Fibroblast of the aortic adventitia (primary cell): ENCODE measurements at regions not wholly inside any gene's neighbourhood (a gene's known extent, or its start where the extent isn't known, plus 50 kb on each side); places are given as distances from the start of the nearest gene placed in this dataset.
A peak's percentile ranks its signal among the peaks of the same experiment; 100 is the strongest.

Experiments
- DNase-seq: peaks from one replicate; pipeline ENCODE4 v3.0.0-alpha.2; 2010; ENCODE audit warnings: low read depth
- H3K4me3 ChIP-seq: 2 replicates; pipeline ENCODE4 v1.5.1; 2011; ENCODE audit warnings: low read depth, mild to moderate bottlenecking, control low read depth, low read length, moderate library complexity
- TF ChIP-seq, protein P1 (sequence below): IDR thresholded peaks from 2 replicates; pipeline ENCODE4 v1.5.1; 2011; ENCODE audit warnings: mild to moderate bottlenecking, low read length, control low read depth, inconsistent platforms; ENCODE audit not compliant: insufficient read depth

DNA sequence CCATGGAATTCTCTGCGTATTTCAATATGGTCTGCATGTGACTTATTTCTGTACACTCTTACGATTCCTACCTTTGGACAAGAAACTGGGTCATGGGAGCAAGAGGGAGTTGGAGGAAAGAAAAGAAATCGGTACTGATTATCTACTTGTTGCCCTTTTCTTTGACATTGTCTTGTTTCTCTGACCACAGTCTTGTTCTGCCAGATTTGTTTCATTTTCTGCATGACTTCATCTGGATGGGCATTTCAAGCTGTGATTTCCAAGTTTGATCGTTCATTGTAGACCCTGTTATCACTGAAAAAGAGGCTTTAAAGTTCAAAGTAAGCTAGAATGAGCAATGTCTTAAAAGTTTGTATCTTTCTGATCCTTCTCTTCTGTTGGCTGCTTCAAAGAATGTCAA is 2186.3 kb upstream of the CELF4 start:
- H3K4me3 ChIP-seq = no peak overlapping the region
- TF ChIP-seq, protein P1, sequence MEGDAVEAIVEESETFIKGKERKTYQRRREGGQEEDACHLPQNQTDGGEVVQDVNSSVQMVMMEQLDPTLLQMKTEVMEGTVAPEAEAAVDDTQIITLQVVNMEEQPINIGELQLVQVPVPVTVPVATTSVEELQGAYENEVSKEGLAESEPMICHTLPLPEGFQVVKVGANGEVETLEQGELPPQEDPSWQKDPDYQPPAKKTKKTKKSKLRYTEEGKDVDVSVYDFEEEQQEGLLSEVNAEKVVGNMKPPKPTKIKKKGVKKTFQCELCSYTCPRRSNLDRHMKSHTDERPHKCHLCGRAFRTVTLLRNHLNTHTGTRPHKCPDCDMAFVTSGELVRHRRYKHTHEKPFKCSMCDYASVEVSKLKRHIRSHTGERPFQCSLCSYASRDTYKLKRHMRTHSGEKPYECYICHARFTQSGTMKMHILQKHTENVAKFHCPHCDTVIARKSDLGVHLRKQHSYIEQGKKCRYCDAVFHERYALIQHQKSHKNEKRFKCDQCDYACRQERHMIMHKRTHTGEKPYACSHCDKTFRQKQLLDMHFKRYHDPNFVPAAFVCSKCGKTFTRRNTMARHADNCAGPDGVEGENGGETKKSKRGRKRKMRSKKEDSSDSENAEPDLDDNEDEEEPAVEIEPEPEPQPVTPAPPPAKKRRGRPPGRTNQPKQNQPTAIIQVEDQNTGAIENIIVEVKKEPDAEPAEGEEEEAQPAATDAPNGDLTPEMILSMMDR = no peak
- no peak for DNase-seq

DNA sequence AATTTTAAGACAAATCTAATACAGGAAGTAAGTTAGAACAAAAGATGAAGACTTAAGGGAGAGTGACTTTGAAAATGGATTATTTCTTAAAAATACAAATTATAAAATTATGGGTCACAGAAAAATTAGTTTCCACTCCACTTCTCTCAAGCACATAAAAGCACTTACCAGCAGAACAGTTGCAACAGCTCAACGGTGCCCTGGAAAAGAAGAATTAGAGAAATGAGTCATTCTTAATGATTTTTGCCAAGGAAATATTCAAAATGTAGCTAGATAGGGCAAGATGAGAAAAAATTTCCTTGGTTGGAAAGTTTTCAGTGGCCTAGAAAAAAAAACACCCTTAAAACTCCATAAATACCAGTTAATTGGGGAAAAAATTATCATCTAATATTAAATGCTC is 2185.6 kb upstream of the CELF4 start:
- peak; percentile 26 for DNase-seq
- TF ChIP-seq, protein P1 = no peak
- H3K4me3 ChIP-seq = no peak overlapping the region

DNA sequence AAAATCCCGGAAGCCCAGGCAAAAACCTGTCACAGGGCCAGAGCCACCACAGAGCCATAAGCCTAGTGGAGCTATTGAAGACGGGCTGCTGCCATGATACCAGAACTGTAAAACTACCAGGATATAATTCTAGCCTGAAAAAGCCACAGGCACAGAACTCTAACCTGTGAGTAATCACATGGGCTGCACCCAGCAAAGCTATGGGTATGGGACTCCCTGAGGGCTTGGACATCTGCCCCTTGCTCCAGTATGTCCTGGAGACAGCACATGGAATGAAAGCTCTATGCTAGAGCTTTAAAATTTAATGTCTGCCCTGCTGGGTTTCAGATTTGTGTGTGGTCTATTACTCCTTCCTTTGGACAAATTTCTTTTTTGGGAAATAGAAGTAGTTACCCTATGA is 2183.6 kb upstream of the CELF4 start:
- no peak for DNase-seq
- TF ChIP-seq, protein P1 = no peak
- no peak overlapping the region for H3K4me3 ChIP-seq

DNA sequence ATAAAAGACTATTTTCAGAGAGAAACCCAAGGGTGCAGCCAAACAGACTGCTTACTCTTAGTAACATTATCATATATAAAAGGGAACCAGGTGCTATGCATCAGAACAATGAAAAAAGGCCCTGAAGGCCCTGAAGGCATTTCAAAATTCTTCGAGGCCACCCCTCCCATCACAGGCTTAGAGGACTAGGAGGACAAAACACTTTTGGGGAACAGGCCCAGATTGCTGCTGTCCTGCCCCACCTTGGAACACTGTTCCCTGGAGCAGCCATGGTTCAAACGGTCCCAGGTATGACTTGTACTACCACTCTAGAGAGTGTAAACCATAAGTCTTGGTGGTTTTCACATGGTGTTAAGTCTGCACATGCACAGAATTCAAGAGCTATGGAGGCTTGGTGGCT is 2183.1 kb upstream of the CELF4 start:
- H3K4me3 ChIP-seq = no peak overlapping the region
- TF ChIP-seq, protein P1 = no peak
- DNase-seq = no peak

DNA sequence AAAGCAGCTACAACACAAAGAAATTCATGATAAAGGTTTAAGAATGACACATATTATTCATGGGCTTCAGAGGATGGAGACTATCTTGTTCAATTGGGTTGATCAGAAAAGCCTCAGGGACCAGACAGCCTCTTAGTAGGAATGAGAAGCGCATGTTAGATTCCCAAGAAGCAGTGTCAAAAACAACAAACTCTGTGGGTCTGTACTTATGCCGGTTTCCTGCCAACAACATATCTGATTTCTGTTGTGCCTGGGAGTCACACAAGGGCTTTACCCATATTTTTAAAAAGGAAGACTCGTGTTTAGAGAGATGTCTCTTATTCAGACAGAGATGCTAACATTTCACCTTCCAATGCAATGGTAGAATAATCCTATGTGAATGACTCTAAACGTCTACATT is 2180.6 kb upstream of the CELF4 start:
- DNase-seq = no peak
- TF ChIP-seq, protein P1 = no peak
- no peak overlapping the region for H3K4me3 ChIP-seq

DNA sequence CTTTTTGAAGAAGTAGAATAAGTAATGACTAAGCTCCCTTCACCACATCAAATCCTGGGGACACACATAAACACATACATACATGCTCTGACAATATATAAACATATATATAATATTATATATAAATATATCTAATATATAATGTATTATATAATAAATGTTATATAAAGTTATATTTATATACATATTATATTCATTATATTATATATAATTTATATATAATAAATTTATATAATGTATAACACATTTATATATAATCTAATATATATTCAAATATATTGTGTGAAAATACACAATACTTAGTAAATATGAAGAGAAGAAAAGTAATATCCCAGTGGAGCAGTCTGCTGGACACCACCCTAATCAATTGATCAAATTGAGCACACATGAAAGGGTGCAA is 2177.9 kb upstream of the CELF4 start:
- TF ChIP-seq, protein P1 = no peak
- DNase-seq = no peak
- no peak overlapping the region for H3K4me3 ChIP-seq

DNA sequence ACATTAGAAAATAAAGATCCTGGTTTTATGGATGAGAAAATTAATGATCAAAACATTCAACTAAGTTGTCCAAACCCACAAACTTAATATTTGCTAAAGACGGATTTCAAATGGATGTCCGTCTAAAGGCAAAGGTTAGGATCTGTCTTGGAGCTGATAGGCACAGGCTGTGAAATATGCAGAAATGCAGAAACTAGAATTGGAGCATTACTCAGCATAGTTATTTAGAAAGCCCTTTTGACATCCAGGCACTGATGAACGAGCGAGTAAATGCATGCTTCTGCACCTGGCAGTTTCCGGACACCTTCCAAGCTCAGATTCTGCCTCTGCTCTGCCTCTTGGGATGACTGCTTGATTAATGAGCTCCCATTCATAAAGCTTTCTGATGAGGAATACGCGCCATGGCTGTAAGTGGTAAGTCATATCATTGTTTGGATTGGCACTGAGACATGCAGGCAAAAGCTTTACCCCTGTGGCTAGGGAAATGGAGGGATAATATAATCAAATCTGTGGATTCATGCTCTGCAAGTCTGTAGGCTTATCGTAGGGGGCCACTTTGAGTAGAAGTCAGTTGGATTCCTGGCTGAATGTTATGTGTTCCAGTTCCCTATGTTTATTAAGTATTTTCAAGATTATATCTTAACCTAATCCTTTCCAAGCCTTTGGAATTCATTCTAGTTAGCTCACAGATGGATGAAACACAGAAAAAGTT is 2176.3 kb upstream of the CELF4 start:
- DNase-seq = peak; percentile 24

More for the DNA sequence above, 2176.3 kb upstream of the CELF4 start:
- TF ChIP-seq, protein P1 = no peak
- H3K4me3 ChIP-seq = no peak overlapping the region
